Endothelial cell (in vitro differentiated cells): ENCODE measurements at regions not wholly inside any gene's neighbourhood (a gene's known extent, or its start where the extent isn't known, plus 50 kb on each side); places are given as distances from the start of the nearest gene placed in this dataset.
A peak's percentile ranks its signal among the peaks of the same experiment; 100 is the strongest.

Experiments used
- DNase-seq: peaks from one replicate; pipeline ENCODE4 v3.0.0; 2021; ENCODE audit warnings: low spot score
- H3K27ac Mint-ChIP-seq: one replicate; pipeline ENCODE4 v1.8.0; 2021; ENCODE audit warnings: mixed read lengths, inconsistent platforms; ENCODE audit not compliant: unreplicated experiment
- H3K27me3 Mint-ChIP-seq: one replicate; pipeline ENCODE4 v1.8.0; 2021; ENCODE audit warnings: mild to moderate bottlenecking, moderate library complexity, mixed read lengths, inconsistent platforms; ENCODE audit not compliant: unreplicated experiment
- H3K36me3 Mint-ChIP-seq: one replicate; pipeline ENCODE4 v1.8.0; 2021; ENCODE audit warnings: mild to moderate bottlenecking, low read depth, mixed read lengths, inconsistent platforms; ENCODE audit not compliant: unreplicated experiment
- H3K4me1 Mint-ChIP-seq: one replicate; pipeline ENCODE4 v1.8.0; 2021; ENCODE audit warnings: mild to moderate bottlenecking, mixed read lengths, inconsistent platforms; ENCODE audit not compliant: unreplicated experiment
- H3K4me3 Mint-ChIP-seq: one replicate; pipeline ENCODE4 v1.8.0; 2021; ENCODE audit warnings: mild to moderate bottlenecking, mixed read lengths, inconsistent platforms; ENCODE audit not compliant: unreplicated experiment
- H3K9me3 Mint-ChIP-seq: one replicate; pipeline ENCODE4 v1.8.0; 2021; ENCODE audit warnings: mixed read lengths, inconsistent platforms; ENCODE audit not compliant: unreplicated experiment
- TF ChIP-seq, protein P1 (sequence below): fragments of 200-600 bp; sonication (generic); IDR thresholded peaks from one replicate; pipeline ENCODE4 v1.5.0; 2021; ENCODE audit warnings: antibody characterized with exemption; ENCODE audit not compliant: unreplicated experiment

DNA sequence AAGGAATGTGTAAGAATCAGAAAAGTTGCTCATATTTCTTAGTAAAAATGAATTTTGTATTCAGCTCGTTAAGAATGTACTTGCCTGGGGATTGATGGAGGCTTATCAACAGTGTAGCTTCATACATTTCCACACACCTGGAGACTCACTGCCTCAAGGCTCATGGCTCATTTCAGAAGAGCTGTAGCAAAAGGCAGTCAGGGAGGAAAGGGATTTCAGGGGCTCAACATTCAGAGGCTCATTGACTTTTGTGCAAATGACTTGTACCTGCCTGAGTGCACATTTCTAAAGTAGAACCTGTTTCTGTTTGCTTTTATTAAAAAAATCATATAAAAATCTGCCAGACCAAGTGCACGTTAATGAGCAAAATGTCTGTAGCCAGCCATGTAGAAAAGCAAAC, 304.4 kb downstream of the KCNS3 start:
- TF ChIP-seq, protein P1, sequence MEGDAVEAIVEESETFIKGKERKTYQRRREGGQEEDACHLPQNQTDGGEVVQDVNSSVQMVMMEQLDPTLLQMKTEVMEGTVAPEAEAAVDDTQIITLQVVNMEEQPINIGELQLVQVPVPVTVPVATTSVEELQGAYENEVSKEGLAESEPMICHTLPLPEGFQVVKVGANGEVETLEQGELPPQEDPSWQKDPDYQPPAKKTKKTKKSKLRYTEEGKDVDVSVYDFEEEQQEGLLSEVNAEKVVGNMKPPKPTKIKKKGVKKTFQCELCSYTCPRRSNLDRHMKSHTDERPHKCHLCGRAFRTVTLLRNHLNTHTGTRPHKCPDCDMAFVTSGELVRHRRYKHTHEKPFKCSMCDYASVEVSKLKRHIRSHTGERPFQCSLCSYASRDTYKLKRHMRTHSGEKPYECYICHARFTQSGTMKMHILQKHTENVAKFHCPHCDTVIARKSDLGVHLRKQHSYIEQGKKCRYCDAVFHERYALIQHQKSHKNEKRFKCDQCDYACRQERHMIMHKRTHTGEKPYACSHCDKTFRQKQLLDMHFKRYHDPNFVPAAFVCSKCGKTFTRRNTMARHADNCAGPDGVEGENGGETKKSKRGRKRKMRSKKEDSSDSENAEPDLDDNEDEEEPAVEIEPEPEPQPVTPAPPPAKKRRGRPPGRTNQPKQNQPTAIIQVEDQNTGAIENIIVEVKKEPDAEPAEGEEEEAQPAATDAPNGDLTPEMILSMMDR: no peak
- no peak overlapping the region for H3K27ac Mint-ChIP-seq
- no peaks in the 10 kb centered on the region for H3K36me3 Mint-ChIP-seq
- H3K9me3 Mint-ChIP-seq: no peaks in the 10 kb centered on the region
- no peak overlapping the region for H3K4me3 Mint-ChIP-seq
- H3K4me1 Mint-ChIP-seq: peaks cover 9% of the 10 kb centered on the region
- DNase-seq: no peak
- peaks cover 4% of the 10 kb centered on the region for H3K27me3 Mint-ChIP-seq

DNA sequence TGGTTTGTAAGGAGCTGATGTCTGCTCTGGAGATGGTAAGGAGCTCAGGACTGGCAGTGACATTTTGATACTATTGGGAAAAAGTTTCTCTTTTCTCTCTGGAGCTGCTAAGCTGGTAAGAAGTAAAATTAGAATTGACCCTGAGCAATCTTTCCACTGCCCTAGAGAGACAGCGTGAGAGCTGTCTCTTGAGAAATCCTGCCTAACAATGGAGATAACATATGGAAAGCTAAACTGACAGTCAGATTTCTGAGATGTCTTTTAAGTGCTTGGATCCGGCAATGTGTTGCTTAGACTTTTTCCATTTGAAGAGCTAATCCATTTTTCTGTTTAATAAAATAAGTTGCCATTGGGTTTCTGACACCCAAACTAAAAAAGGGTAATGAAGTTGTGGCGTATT, 302.4 kb downstream of the KCNS3 start:
- Mint-ChIP-seq H3K27me3 (peaks cover 3% of the 10 kb centered on the region), H3K36me3 (no peaks in the 10 kb centered on the region), H3K4me1 (peaks cover 9% of the 10 kb centered on the region), H3K9me3 (no peaks in the 10 kb centered on the region), H3K4me3 (no peak overlapping the region), H3K27ac (no peak overlapping the region)
- no peak for DNase-seq
- TF ChIP-seq, protein P1: no peak

DNA sequence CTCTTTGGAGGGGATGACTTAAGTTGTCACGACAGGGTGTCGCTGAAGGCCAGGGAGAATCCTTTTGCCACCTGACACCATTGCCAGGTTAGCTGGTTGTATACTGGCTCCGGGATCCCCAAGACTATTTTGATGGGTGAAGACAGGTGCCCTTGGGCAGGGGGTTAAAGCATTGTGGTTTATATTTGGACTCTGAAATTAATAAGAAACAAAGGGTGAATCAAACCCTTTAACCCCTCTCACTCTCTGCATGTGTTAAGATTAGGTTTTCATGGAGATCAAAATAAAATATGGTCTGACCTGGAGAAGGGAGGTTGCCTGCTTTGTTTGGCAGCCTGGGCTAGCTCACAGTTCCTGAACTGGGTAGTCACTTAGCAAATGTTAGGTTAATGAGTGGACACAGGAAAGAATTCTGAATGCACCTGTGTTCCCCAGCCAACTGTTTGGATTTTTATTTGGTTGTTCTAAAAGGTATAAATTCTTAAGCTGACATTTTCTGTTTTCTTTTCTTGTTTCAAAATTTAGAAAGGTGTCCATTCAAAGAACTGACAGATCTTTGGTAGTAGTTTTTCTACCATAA, 301.7 kb downstream of the KCNS3 start:
- H3K4me3 Mint-ChIP-seq: no peak overlapping the region
- H3K36me3 Mint-ChIP-seq: no peaks in the 10 kb centered on the region
- H3K27me3 Mint-ChIP-seq: peaks cover 2% of the 10 kb centered on the region
- no peaks in the 10 kb centered on the region for H3K9me3 Mint-ChIP-seq
- TF ChIP-seq, protein P1: no peak
- DNase-seq: no peak
- H3K4me1 Mint-ChIP-seq: peaks cover 9% of the 10 kb centered on the region
- H3K27ac Mint-ChIP-seq: no peak overlapping the region

DNA sequence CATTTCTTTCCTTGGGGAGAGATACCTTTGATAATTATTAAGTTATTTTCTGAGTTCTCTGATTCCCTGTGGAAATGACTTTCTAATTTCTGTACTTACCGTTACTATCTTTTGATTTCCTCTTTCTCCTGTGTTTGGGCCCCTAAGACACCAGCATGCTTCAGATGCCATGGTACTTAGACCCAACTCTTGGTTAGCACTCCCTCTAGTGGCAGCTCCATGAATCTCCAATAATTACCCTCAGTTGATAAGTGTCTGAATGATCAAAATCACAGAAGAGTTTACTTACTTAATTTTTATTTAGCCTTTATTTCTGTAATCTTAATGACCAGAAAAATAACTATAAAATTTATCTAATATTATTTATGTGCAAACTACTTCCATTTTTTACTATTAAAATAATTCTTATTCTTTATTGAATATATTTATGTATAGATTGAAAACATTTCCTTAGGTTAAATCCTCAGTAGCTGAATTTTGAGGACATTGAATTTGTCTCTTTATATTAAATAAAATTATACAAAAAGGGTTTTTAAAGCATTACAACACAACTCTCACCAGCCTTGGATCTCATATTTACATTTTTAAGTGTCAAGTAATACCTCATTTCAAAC, 300.4 kb downstream of the KCNS3 start:
- TF ChIP-seq, protein P1: peak; percentile 91
- peaks cover 7% of the 10 kb centered on the region for H3K4me1 Mint-ChIP-seq
- no peak overlapping the region for H3K4me3 Mint-ChIP-seq
- peak; percentile 68 for DNase-seq
- H3K36me3 Mint-ChIP-seq: no peaks in the 10 kb centered on the region
- peaks cover 2% of the 10 kb centered on the region for H3K27me3 Mint-ChIP-seq
- no peak overlapping the region for H3K27ac Mint-ChIP-seq
- no peaks in the 10 kb centered on the region for H3K9me3 Mint-ChIP-seq

DNA sequence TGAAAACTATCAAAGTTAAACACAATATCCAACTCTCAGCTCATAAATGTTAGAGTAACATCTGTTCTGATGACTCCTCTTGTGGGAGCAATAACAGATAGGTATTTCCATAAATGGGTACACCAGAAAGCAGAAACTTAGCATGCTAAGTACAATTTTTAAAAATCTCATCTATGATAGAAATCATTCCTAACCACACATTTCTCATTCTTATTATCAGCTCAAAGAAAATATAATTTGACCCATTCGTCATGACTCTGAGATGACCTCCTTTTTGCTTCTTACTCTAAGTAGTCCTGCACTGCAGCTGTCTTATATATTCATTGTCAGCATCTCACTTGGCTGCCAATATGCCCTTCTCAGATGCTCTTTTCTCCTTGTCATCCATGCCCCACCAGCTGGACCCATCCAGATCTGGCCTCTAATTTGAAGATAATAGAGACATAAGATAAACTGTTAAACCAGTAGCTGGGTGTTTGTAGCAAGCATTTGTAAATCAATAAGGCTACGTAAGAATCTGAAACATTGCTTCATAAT, 298.3 kb downstream of the KCNS3 start:
- no peaks in the 10 kb centered on the region for H3K36me3 Mint-ChIP-seq
- H3K9me3 Mint-ChIP-seq: no peaks in the 10 kb centered on the region
- TF ChIP-seq, protein P1: no peak
- H3K27ac Mint-ChIP-seq: no peak overlapping the region
- no peaks in the 10 kb centered on the region for H3K4me1 Mint-ChIP-seq
- no peak overlapping the region for H3K4me3 Mint-ChIP-seq
- DNase-seq: no peak
- H3K27me3 Mint-ChIP-seq: peaks cover 2% of the 10 kb centered on the region
